Parathyroid adenoma (tissue), 2 donors: ENCODE measurements at regions not wholly inside any gene's neighbourhood (a gene's known extent, or its start where the extent isn't known, plus 50 kb on each side); places are given as distances from the start of the nearest gene placed in this dataset.

Experiments used
- H2AFZ ChIP-seq: fragments of 300-600 bp; sonication (generic); one replicate; pipeline ENCODE4 v1.7.0; 2017; ENCODE audit warnings: antibody characterized with exemption, mild to moderate bottlenecking
- H3K27ac ChIP-seq: fragments of 300-600 bp; sonication (generic); one replicate; pipeline ENCODE4 v1.7.0; 2017
- H3K27me3 ChIP-seq: fragments of 300-600 bp; sonication (generic); one replicate; pipeline ENCODE4 v1.7.0; 2017; ENCODE audit warnings: low read length; ENCODE audit not compliant: control insufficient read depth, insufficient read depth
- H3K36me3 ChIP-seq: fragments of 300-600 bp; sonication (generic); one replicate; pipeline ENCODE4 v1.7.0; 2017; ENCODE audit warnings: low read length; ENCODE audit not compliant: control insufficient read depth, insufficient read depth
- H3K4me1 ChIP-seq: fragments of 300-600 bp; sonication (generic); one replicate; pipeline ENCODE4 v1.7.0; 2017; ENCODE audit warnings: control low read depth
- H3K4me2 ChIP-seq: fragments of 300-600 bp; sonication (generic); one replicate; pipeline ENCODE4 v1.7.0; 2017; ENCODE audit warnings: low read length
- H3K4me3 ChIP-seq: fragments of 300-600 bp; sonication (generic); one replicate; pipeline ENCODE4 v1.7.0; 2017; ENCODE audit warnings: low read depth, low read length
- H3K79me2 ChIP-seq: fragments of 300-600 bp; sonication (generic); one replicate; pipeline ENCODE4 v1.7.0; 2017; ENCODE audit warnings: control low read depth
- H3K9ac ChIP-seq: fragments of 300-600 bp; sonication (generic); one replicate; pipeline ENCODE4 v1.7.0; 2017; ENCODE audit warnings: mild to moderate bottlenecking
- H3K9me3 ChIP-seq: fragments of 300-600 bp; sonication (generic); one replicate; pipeline ENCODE4 v1.7.0; 2017; ENCODE audit warnings: low read length; ENCODE audit not compliant: control insufficient read depth
- TF ChIP-seq, protein P1 (sequence below): fragments of 300-600 bp; sonication (generic); IDR thresholded peaks from one replicate; pipeline ENCODE4 v1.7.0; 2017; ENCODE audit warnings: antibody characterized with exemption, mild to moderate bottlenecking
- donor health status: primary hyperparathyroidism.

DNA sequence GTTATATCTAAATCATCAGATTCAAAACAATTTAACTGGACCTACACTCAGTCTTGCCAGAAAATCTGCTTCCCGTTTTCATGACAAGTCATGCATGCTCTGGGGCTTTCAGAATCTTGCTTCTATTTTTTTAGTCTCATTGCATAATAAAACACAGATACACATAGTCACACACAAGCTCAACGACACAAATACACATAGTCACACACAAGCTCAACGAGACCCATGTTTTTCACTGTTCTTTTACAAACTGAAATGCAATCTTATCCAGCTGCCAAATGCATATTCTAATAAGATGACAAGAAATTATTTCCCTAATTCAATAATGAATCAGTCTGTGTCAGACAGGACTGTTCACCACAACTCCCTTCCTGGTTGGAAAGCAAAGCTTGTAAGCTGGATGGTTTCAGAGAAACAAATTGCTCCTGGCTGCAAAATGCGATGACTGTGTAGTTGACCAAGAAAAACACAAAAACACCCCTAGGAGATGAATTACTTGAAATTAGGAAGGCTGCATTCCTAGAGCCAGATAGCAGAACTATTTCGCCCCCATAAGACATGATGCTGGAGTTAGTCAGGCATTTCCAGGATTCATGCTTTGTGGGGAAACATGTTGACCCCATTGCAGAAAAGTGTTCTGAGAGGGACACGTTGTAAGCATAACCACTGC lies 208.7 kb downstream of the CHIC2 start:
- TF ChIP-seq, protein P1, sequence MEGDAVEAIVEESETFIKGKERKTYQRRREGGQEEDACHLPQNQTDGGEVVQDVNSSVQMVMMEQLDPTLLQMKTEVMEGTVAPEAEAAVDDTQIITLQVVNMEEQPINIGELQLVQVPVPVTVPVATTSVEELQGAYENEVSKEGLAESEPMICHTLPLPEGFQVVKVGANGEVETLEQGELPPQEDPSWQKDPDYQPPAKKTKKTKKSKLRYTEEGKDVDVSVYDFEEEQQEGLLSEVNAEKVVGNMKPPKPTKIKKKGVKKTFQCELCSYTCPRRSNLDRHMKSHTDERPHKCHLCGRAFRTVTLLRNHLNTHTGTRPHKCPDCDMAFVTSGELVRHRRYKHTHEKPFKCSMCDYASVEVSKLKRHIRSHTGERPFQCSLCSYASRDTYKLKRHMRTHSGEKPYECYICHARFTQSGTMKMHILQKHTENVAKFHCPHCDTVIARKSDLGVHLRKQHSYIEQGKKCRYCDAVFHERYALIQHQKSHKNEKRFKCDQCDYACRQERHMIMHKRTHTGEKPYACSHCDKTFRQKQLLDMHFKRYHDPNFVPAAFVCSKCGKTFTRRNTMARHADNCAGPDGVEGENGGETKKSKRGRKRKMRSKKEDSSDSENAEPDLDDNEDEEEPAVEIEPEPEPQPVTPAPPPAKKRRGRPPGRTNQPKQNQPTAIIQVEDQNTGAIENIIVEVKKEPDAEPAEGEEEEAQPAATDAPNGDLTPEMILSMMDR, result no peak
- H3K9me3 ChIP-seq, result no peaks in the 10 kb centered on the region
- H3K36me3 ChIP-seq, result no peaks in the 10 kb centered on the region
- H3K27me3 ChIP-seq, result no peaks in the 10 kb centered on the region
- no peaks in the 10 kb centered on the region for H3K4me1 ChIP-seq
- no peak overlapping the region for H3K4me2 ChIP-seq
- H3K79me2 ChIP-seq, result no peaks in the 10 kb centered on the region
- H3K27ac ChIP-seq, result no peak overlapping the region
- no peak overlapping the region for H3K9ac ChIP-seq
- H2AFZ ChIP-seq, result no peak overlapping the region
- H3K4me3 ChIP-seq, result no peak overlapping the region

DNA sequence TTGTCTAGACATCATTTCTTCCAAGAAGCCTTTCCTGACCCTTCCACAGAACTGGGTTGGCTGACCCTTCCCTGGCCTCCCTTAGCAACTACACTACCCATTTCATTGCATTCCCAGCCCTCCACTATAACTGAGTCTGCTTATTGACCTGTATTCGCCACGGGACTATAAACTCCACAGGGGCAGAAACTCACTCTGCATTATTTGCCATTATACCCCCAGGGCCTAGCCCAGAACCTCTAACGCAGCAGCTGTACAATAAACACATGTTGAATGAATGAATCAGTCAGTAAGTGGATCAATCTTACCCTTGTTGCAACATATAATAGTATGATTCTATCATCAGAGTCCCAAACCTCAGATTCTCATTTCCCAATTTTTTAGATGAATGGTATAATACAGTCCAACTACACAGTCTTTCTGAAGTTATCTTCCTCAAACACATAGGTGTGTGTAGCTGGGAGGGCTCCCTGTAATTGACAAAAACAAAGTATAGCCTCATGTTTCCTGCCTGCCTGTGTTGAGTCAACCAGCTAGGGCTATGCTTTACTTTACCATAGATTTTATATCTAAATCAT lies 209.3 kb downstream of the CHIC2 start:
- no peaks in the 10 kb centered on the region for H3K4me1 ChIP-seq
- no peak overlapping the region for H2AFZ ChIP-seq
- TF ChIP-seq, protein P1, result no peak
- H3K36me3 ChIP-seq, result no peaks in the 10 kb centered on the region
- no peaks in the 10 kb centered on the region for H3K79me2 ChIP-seq
- H3K27ac ChIP-seq, result no peak overlapping the region
- H3K4me3 ChIP-seq, result no peak overlapping the region
- H3K9ac ChIP-seq, result no peak overlapping the region
- H3K27me3 ChIP-seq, result no peaks in the 10 kb centered on the region
- H3K9me3 ChIP-seq, result no peaks in the 10 kb centered on the region
- H3K4me2 ChIP-seq, result no peak overlapping the region

DNA sequence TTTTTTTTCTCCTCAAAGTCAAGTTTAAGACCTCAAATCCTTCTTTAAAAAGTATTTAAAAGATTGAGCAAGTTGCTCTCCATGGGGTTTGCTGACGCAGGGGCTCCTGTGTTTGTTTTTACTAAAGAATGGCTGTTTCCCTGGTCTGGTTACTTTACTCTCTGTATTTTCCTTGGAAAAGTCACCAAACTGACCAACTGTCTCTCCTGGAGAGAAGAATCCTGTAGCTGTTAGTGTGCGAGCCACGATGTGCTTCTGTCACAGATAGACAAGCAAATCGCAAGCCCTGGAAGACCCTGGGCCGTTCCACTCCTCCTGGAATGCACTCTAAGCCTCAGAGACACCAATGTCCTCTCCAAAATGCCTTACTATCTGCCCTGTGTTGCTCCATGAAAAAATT lies 212.1 kb downstream of the CHIC2 start:
- no peak overlapping the region for H3K4me2 ChIP-seq
- no peaks in the 10 kb centered on the region for H3K36me3 ChIP-seq
- H3K27me3 ChIP-seq, result no peaks in the 10 kb centered on the region
- no peaks in the 10 kb centered on the region for H3K9me3 ChIP-seq
- H2AFZ ChIP-seq, result no peak overlapping the region
- no peak overlapping the region for H3K27ac ChIP-seq
- no peak overlapping the region for H3K4me3 ChIP-seq
- no peaks in the 10 kb centered on the region for H3K4me1 ChIP-seq
- no peaks in the 10 kb centered on the region for H3K79me2 ChIP-seq
- TF ChIP-seq, protein P1, result no peak
- H3K9ac ChIP-seq, result no peak overlapping the region

DNA sequence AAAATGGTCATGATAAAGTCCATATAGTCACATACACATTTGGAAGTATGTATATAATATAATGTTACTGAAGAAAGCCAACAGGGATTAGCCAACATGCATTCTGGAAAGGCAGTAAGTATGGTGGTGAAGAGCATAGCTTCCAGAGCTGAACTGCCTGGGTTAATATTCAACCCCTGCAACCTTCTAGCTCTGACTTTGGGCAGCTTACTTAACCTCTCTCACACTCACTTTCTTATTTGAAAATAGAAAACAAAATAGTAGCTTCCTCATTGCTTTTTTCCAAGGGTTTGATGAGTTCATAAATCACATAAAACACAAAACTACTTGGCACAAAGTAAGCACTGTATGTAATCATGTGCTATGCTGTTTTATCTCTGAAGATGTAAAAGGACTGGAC lies 216.4 kb downstream of the CHIC2 start:
- H3K4me1 ChIP-seq, result no peaks in the 10 kb centered on the region
- H3K27ac ChIP-seq, result no peak overlapping the region
- H2AFZ ChIP-seq, result no peak overlapping the region
- TF ChIP-seq, protein P1, result no peak
- no peaks in the 10 kb centered on the region for H3K79me2 ChIP-seq
- H3K27me3 ChIP-seq, result no peaks in the 10 kb centered on the region
- no peaks in the 10 kb centered on the region for H3K9me3 ChIP-seq
- no peak overlapping the region for H3K4me3 ChIP-seq
- no peak overlapping the region for H3K9ac ChIP-seq
- H3K4me2 ChIP-seq, result no peak overlapping the region
- no peaks in the 10 kb centered on the region for H3K36me3 ChIP-seq

DNA sequence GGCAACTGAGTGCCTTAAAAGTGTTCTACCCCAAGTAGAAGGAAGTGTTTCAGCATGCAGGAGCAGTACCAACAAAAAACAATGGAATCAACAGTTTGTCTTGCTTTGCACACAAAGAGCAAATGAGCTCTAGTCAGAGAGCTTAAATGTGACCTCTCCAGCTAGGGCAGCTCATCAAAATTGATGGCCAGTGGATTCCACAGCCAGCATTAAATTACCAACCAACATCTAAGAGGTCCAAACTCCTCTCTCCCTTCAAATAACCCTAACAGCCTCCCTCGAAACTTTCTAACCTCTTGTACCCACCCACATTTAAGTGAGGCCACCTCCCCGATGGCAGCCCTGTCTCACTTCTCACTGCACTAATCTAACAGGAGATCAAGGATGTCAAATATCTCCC lies 219.9 kb downstream of the CHIC2 start:
- Histone ChIP-seq H3K27ac (no peak overlapping the region), H3K4me1 (no peaks in the 10 kb centered on the region), H3K27me3 (no peaks in the 10 kb centered on the region), H3K79me2 (no peaks in the 10 kb centered on the region), H3K9ac (no peak overlapping the region), H2AFZ (no peak overlapping the region), H3K4me3 (no peak overlapping the region), H3K36me3 (no peaks in the 10 kb centered on the region), H3K9me3 (no peaks in the 10 kb centered on the region), H3K4me2 (no peak overlapping the region)
- TF ChIP-seq, protein P1, result no peak
